ENCODE measurements at regions not wholly inside any gene's neighbourhood (a gene's known extent, or its start where the extent isn't known, plus 50 kb on each side); places are given as distances from the start of the nearest gene placed in this dataset.

DNA sequence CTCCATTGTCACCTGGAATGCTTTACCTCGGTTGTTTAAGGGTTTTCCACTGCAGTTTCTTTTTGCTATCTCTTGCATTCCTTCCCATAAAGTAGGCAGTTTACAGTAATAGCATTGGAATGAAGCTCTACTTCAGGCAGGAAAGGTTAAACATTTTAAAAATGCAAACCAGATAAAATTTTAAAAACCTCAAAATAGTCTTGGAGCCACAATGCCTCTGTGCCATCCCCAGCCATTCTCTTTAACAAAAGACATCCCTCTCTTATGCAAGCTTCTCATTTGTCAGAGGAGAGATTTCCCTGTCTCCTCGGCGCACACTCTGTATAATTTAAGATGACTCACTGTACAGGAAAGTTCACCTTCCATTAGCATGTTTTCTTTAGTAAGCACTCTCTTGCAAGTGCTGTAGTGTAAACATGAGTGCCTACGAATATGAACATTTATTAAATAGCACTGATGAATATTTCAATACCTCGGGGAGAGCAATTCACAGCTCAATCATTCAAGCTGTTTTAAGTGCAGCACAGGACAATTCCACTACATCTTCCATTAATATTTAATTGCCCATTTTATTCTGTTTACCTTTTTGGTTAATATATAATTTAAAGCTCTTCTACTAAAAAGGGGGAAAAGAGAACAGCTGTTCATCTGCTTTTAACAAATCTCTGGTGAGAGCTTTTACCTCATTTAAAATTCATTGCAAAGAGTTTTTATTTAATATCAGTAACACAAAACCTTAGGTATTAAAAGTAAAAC lies 343.6 kb downstream of the SPATA31D1 start:
- DNase-seq: no peak

DNA sequence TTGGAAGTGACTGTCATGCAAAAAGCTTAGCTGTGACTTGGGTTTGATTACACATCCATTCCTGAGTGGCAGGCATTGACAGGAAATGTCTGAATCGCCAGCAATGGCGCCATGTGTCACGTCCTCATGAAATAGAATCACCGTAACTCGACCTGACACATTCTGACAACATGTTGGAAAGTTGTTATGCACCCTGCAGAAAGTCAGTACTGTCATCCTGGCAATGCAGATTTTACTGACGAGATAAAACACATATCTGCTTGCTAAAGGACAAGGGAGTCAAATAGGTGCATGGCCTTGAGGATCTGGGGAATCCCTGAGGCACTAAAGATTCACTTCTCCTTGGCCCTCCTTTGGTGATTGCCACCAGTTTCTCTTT lies 344.2 kb downstream of the SPATA31D1 start:
- no peak for DNase-seq

DNA sequence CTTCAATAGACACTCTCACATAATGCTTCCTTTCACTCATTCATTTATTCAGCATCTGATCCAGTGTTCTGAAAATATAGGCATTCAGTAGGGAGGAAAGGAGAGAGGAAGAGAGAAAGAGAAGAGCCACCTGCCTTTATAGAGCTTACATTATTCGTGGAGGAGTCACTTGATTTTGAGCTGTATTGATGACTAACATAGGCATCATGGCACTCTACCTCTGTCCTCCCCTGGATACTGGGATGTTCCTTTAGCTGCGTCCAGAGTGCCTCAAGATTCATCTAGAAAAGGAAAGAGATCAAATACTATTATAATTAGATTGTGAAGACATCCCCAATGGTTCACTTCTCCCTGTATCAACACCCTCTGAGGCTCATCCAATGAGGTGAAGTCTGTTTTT lies 345.1 kb downstream of the SPATA31D1 start:
- no peak for DNase-seq

DNA sequence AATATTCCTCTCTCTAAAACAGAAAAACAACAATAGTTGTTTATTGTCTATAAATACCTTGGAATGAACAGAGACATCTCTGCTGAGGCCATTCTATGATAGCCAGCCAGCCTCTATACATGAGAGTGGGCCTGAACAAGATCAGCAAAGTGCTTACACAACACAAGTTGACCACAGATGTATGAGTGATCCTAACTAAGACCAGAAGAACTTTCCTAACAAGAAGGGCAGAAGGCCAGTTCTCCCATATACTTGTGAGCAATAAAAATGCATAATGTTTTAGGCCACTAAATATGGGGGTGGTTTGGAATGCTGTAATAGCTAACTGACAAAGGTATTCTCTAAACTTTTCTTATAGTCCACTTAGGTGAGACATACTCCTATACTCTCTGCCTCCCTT lies 345.7 kb downstream of the SPATA31D1 start:
- DNase-seq: no peak

DNA sequence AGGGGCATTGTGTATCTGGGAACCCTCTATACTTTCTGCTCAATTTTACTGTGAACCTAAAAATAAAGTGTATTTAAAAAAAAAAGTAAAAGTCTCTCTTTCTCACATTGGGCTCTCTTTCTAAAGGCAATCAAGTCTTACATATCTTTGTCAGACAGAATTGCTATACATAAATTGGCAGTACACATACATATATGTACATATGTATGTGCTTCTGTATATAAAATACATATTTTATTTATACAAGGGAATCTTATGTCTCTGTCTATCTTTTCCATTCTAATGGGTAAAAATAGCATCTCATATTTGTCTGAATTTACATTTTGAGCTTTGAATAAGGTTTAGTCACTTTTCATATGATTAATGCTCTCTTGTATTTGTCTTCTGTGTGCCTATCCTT lies 348.8 kb downstream of the SPATA31D1 start:
- DNase-seq: no peak

DNA sequence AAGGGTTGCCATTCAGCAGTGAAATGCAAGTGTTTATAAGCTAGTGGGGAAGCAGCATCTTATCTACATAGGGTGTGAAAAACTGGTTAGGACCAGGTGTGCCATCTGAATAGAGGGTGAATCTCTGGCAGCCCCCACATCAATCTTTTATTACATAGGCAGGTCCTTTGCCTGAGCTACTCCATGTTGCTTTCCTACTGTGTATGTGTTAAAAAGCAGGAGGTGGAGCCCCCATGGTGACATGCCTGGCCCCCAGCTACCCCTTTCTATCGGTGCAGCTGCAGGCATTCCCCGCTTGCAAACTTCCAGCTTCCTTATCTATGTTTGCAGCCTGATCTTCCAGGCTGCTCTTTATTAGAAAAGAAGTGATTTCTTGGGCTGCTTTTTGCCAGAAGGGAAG lies 353.5 kb downstream of the SPATA31D1 start:
- DNase-seq: no peak

DNA sequence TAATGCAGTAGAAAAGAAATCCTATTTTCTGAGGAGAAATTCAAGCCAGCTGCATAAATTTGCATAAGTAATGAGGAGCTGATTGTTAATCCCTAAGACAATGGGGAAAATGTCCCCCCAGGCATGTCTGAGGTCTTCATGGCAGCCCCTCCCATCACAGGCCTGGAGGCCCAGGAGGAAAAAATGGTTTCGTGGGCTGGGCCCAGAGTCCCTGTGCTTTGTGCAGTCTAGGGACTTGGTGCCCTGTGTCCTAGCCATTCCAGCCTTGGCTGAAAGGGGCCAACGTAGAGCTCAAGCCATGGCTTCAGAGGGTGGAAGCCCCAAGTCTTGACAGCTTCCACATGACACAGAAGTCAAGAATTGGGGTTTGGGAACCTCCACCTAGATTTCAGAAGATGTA lies 357.5 kb downstream of the SPATA31D1 start:
- DNase-seq: no peak

DNA sequence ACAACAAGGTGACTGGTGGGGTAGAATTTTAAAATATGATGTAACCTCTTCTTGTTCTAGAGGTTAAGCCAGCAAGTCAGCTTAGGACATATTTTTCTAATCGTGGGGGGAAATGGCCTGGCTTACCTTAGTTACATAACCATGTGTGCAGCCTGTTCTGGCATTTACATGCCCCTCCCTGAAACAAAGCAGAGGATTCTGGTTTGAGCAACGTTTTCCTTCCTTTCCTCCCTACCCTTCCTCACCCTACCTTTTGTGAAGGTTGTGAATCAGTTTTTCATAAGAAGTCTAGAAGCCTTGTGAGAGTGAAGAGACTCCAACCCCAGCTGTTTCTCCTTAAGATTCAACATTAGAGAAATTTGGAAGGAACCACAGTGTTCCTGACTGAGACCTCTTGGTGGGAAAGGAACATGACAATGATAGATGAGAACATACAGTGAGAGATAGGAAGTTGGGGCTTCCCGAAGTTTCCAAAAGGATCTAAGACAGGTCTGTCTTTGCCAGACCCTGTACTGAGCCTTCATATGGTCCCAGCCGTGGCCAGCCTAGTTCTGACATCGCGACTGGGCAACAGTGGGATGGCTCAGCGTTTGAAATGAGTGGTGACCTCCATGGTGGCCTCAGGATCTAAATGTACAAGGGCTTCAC lies 365.2 kb downstream of the SPATA31D1 start:
- DNase-seq: no peak

DNA sequence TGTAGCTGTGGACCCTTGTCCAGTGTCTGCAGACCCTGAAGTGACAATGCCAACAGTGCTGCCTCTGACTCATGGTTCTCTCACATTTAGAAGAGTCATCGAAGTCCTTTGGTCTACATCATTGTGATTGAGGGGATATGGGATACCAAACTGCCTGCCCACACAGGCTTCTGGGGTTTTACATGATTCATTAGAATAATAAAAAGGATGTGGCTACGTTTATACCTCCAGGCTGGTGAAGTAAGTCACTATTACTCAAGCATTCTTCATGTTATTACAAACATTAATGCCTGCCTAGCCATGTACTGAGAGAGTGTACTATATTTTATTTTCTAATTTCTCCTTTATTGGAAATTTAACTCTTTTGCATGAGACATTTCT lies 365.7 kb downstream of the SPATA31D1 start:
- no peak for DNase-seq

DNA sequence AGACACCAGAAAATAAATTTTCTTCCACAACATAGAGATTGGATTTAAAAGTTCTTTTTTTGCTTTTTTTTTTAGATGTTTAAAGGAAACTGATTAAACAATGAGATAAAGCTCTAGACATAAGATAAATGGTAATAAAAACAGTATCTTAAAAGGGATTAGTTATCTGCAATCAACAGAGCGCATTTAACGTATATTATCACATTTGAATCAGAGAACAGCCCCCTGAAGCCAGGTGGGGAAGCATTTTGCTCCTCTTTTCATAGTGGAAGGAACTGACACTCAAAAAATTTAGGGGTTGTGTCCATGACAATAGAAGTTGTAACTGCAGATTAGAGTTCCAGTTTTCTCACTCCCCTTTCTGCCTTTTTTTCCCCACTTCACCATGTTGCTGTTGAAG lies 367.6 kb downstream of the SPATA31D1 start:
- no peak for DNase-seq

DNA sequence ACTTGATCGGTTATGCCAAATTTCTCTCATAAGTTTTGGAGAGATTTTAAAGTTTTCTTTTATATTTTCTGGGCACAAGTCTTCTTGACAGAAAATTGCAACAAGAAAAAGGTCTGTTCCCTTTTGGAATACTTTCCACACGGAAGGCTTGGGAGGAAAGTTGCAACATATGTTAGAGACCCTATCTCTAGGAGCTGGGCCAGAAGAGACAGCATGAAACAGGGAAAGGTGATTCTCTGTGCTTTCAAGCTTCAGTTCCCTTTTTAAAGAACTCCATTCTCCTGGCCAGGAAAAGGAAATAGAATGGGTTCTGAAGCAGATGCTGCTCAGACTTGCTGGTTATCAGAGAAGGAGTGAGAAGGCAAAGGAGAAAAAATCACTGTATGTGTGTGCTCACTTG lies 368.3 kb downstream of the SPATA31D1 start:
- DNase-seq: no peak

DNA sequence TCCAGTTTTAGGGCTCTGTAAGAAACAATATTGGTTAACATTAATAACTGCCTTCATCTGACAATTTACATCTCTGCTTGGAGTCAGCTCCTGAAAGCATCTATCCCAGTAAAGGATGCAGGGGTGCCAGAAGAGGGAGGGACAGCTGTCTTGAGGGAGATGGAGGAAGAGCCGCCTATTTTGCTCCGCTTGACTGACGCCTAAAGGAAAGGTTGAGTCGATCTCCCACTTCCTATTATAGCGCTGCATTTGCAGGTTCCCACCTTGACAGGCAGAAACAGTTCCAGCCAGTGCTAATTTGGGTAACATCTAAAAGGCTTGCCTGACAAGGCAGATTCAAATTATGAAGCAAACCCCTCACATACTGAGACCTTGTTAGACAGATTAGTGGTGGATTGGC lies 374.6 kb downstream of the SPATA31D1 start:
- DNase-seq: no peak

DNA sequence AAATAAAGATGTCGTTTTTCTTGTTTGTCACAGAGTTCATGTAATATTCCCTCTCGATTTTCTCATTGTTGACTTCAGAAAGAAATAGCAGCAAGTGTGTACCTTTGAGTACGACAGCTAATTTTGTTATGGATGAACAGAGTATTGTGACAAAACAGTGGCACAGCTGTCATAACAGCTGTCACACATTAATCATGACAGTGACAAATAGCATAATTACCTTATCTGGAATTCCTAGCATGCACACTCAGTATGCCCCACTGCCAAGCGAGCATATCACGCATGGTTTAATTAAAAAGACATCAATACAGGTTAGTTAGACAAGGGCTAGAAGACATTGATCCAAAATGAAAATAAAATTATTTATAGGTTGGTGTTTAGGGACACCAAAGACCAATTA lies 375.1 kb downstream of the SPATA31D1 start:
- DNase-seq: no peak

DNA sequence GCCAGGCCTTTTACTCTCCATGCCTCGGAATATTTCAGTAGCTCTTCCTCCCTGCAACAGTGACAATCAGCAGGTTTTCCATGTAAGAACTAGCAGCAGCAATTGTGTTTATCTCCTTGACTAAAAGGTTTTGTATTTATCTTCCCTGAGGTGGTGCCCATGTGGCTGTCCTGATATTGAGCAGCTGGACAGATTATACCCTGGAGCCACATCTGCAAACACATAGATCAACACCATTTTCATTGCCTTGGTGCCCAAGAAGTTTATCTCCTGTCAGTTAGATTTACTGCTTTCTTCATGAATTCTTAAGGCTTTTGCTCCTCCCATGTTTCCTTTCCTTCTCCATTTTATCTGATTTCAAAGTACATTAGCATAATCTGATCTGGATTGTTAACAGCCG lies 378.4 kb downstream of the SPATA31D1 start:
- DNase-seq: no peak

DNA sequence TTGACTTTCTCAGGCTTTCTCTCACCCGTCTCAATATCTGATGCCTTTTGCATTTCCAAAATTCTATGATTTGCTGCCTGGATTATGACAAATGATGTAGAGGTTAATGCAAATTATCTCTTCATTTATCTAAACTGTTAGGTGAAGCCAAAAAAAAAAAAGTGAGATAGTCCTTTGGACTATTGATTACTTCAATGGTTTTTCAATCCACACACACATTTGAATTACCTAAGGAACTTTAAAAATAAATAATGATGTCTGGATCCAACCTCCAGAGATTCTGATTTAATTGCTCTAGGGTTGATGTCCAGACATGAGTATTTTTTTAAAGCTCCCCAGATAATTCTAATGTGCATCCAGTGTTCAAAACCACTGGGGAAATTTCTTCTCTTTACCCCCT lies 379.4 kb downstream of the SPATA31D1 start:
- DNase-seq: no peak

DNA sequence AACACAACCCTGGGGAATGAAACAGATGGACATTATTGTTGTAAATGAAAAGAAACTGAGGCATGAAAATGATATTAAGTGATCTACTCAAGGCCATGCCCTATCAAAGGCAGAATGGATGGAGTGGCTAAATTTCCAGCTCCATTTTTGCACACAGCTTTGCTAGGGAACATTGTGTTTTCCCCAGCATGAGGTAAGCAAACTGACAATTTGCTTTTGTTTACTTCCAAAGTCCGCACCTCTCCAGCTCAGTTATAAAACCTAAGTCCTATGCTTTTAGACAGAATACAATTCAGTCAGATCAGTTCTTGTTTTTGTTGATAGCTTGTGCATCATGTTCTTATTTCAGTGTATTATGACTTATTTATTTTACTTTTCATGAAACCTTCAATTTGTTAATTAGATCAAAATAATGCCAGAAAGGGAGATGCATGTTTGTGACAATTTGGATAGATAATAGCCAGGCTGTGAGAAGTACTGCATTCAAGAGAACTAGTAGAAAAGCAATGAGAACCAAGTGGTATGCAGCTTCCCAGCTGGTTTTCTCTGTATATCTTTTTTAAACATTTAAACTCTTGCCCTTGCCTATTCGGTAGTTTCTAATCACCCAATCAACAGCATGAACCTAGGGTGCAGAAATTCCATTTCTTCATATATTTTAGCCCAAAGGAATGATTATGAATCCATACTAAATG lies 380.8 kb downstream of the SPATA31D1 start:
- no peak for DNase-seq

DNA sequence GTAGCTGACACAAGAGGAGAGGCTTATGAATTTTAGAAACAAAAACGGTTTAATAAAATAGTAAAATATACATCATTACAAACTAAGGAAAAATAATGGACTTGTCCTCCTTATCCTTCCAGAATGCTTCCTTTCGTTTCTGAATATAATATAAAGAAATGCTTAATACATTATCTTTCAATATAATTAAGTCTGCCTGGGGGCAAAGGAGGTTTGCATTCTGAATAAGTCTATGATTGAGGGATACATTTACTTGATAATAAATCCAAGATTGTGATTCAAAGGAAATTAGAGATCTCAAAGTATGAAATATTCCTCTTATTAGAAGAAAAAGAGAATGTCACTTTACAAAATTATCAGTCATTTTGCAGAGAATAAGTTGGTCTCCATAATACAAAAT lies 386.5 kb downstream of the SPATA31D1 start:
- DNase-seq: no peak

DNA sequence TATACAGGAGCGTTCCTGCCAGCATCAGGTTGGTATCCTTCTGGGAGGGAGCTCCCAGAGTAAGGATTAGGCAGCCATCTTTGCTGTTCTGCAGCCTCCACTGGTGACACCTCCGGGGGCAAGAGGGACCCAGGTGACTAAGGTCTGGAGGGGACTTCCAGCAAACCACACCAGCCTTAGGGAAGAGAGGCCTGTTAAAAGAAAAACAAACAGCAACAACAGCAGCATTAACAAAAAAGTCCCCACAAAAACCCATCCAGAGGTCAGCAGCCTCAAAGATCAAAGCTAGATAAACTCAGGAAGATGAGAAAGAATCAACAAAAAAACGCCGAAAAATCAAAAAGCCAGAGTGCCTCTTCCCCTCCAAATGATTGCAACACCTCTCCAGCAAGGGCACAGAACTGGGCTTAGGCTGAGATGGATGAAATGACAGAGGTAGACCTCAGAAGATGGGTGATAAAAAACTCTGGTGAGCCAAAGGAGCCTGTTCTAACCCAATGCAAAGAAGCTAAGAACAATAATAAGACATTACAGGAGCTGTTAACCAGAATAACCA lies 388.2 kb downstream of the SPATA31D1 start:
- DNase-seq: no peak

DNA sequence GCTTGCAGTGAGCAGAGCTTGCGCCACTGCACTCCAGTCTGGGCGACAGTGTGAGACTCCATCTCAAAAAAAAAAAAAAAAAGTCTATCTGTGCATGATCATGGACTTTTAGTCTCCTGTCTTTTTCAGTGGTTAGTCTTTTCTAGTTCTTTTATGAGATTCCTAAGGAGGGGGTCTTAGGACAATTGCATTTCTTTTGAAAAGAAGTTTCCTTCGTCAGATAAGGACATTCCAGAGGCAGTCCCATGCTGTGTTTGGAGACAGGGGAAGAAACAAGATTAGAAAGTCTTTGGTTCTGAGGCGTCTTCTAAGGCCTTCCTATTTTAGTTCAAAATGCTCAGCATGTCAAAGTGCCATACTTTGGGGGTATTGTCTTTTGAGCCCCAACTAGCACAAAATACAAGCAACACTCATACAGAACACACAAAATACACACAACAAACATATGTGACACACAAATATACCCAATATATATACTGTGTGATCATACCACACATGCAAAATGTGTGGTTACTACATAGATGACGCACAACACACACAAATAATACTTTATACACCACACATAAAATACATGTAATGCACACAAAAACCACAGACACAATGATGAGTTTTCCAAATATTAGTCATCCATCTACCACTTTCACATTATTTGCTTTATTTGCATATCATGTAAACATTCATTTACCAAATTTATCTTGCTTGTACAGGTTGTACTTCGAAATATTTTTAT lies 394.5 kb downstream of the SPATA31D1 start:
- no peak for DNase-seq

DNA sequence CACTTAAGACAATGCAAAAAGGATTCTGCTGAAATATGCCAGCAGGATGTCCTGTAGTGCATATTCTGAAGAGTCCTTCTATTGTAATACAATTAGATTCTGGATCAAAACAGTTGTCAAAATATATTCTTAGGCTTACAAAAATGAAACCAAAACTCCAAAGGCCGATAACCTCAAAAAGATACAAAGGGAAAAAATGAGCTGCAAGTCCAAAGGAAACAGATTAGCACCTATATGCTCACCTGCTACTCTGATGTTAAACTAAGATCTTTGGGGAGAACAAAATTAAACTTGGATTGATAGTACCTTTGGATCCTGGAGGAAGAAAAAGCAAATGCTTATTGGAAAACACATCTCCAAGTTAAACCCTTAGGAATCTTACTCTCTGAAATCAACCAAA lies 397.1 kb downstream of the SPATA31D1 start:
- no peak for DNase-seq

DNA sequence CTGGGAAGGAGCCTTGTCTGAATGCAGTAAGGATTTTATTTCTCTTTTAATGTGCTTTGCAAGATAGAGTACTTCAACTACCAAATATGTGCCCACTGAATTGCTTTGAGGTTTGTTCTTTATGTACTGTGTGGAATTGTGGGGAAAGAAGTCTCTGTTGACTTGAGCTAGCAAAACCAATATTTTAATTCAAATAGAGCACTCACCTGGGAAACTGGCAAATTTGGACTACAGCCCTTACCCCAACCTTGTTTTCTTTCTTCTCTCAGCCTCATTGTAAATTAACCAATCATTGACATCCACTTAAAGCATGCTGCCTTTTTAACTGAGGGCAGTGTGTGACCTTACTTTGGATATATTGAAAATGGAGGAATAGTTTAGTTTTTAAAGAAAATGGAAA lies 409.0 kb downstream of the SPATA31D1 start:
- DNase-seq: no peak

DNA sequence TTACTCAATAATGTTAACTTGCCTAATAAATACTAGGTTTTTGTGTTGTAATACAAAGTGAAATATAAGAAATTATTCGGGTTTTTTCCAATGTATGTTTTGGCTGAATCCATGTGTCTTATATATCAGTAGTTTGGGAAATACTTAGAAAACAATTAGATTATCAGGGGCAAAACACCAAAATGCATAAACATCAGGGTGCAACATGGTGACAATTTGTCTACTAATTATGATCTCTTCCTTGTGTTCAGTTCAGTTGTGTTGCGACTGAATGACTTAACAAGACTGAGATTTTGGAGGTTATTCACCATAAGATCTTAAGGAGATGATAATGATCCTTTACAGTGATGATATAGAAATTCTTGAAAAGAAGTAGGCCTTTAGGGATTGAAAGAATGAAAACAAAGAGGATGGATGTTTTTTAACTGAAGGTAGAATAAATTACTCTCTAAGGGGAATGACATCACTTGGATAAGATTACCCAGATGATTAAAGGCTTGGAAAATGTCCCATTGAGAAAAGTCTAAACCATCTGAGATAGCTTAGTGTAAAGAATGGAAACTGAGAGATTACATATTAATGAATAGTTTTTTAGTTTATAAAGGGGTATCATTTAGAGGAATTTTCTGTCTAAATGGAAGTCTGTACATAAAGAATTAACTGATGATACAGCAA lies 415.8 kb downstream of the SPATA31D1 start:
- DNase-seq: no peak

DNA sequence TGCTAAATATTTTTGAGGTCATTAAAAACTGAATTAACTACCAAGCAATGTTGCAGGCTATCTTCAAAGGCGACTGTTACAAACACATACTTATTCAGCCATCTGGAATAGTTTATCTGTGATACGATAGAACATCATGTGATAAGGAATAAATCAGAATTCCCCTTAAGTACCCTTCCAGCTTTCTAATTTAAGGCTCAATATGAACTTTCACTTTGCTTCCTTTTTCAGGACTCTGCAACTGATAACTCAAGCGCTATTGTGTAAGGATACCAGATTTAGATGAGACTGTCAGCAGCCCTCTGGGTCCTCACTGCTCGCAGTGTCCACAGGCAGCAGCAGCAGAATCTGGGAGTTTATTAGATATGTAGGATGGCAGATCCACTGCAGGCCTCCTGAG lies 416.3 kb downstream of the SPATA31D1 start:
- DNase-seq: no peak
